ENCODE measurements at regions not wholly inside any gene's neighbourhood (a gene's known extent, or its start where the extent isn't known, plus 50 kb on each side); places are given as distances from the start of the nearest gene placed in this dataset.

- Histone ChIP-seq H3K14ac (ENCODE audit: insufficient read depth, low read length) (no peak overlapping the region), H4K91ac (ENCODE audit: insufficient read length, low read depth, low read length) (no peak overlapping the region), H4K5ac (ENCODE audit: insufficient read length, low read depth, low read length) (no peak overlapping the region), H3K27ac (ENCODE audit: insufficient read length, low read depth, low read length) (no peak overlapping the region), H3K79me1 (ENCODE audit: insufficient read depth, low read depth, low read length, poor library complexity, severe bottlenecking) (no peaks in the 10 kb centered on the region), H4K20me1 (ENCODE audit: control insufficient read depth, insufficient read depth, insufficient read length) (no peaks in the 10 kb centered on the region), H3K23ac (ENCODE audit: insufficient read length, low read depth, low read length) (no peak overlapping the region), H2BK5ac (ENCODE audit: insufficient read length, low read length) (no peak overlapping the region), H2AFZ (ENCODE audit: low read length) (no peak overlapping the region), H3K9ac (ENCODE audit: extremely low read depth, insufficient read length, low read length) (no peak overlapping the region), H3K27me3 (ENCODE audit: insufficient read depth, low read length) (no peaks in the 10 kb centered on the region), H3T11ph (ENCODE audit: low read length) (no peak overlapping the region), H3K4me1 (ENCODE audit: insufficient read depth, low read length) (peaks cover 7% of the 10 kb centered on the region), H3K23me2 (ENCODE audit: insufficient read length, low read depth, low read length, poor library complexity, severe bottlenecking) (no peaks in the 10 kb centered on the region), H2BK20ac (ENCODE audit: low read depth, low read length, poor library complexity, severe bottlenecking) (no peak overlapping the region), H2BK15ac (ENCODE audit: low read depth, low read length) (no peak overlapping the region), H2BK12ac (ENCODE audit: insufficient read length, low read depth, low read length) (no peak overlapping the region), H3K18ac (ENCODE audit: insufficient read length, low read depth, low read length) (no peak overlapping the region), H4K8ac (replicated peaks; ENCODE audit: insufficient read length, low read depth, low read length) (no peak overlapping the region), H3K4me2 (ENCODE audit: insufficient read depth, insufficient read length, low read length) (no peak overlapping the region), H3K9me3 (ENCODE audit: control insufficient read depth, low read depth, low read length) (no peaks in the 10 kb centered on the region), H2BK120ac (ENCODE audit: low read depth, low read length, poor library complexity, severe bottlenecking) (no peak overlapping the region), H3K4ac (ENCODE audit: low read depth, low read length) (no peak overlapping the region), H3K56ac (ENCODE audit: insufficient read length, low read depth, low read length) (no peak overlapping the region), H3K79me2 (ENCODE audit: insufficient read depth, low read length) (no peaks in the 10 kb centered on the region), H2AK5ac (ENCODE audit: insufficient read length, low read length) (no peak overlapping the region)
- H3K9me3 Mint-ChIP-seq, result peaks cover 13 to 18% of the 10 kb centered on the region in 2 experiments
- no CpG with 5 or more reads among the region's 3 CpGs for WGBS (ENCODE audit: extremely low coverage, insufficient read length, low lambda C conversion rate)
- peak overlapping the region; percentile 45 to 95 (median 54); a peak in 5 of 7 replicates for H3K27ac Mint-ChIP-seq
- H3K4me1 Mint-ChIP-seq, result peaks cover 35 to 46% of the 10 kb centered on the region in 2 experiments
- H3K36me3 Mint-ChIP-seq (ENCODE audit: insufficient read depth in 1 of 3, low read depth in 3 of 3), result peaks cover 0 to 26% (median 19%) of the 10 kb centered on the region in 3 experiments; a peak in 5 of 7 replicates
- no peak for DNase-seq
- no peak overlapping the region for H3K4me3 Mint-ChIP-seq
- no peaks in the 10 kb centered on the region for H3K27me3 Mint-ChIP-seq (ENCODE audit: low read depth)
- no peak for TF ChIP-seq CTCF (conservative IDR thresholded peaks at IDR 0.05)
Observed at GRCh38 chr10:33483816-33484190, 149.3 kb upstream of the NRP1 start.

Data from H9 (cell line).